ENCODE measurements at regions not wholly inside any gene's neighbourhood (a gene's known extent, or its start where the extent isn't known, plus 50 kb on each side); places are given as distances from the start of the nearest gene placed in this dataset.
"Not testable (repeated sequence)": the region's sequence is repeated elsewhere in the genome, so short reads cannot be mapped to it uniquely, and the experiment has no call there.

GRCh38 chr2:95654897-95655296, 63.1 kb downstream of the TRIM43 start:
- H3K36me3 ChIP-seq (ENCODE audit: control insufficient read depth, insufficient read depth, low read length); H3K9me3 ChIP-seq (ENCODE audit: control insufficient read depth, insufficient read depth, low read depth, low read length); POLR2A ChIA-PET; CTCF ChIA-PET; DNase-seq (ENCODE audit: low read depth, low spot score); in situ Hi-C loops (cut with HindIII; ENCODE audit: low pct_unique_long_range_greater_than_20kb, low sequenced_read_pairs); H3K27me3 ChIP-seq (ENCODE audit: control insufficient read depth, insufficient read depth, low read length); H3K4me3 ChIP-seq (ENCODE audit: low read depth in 2 of 2, low read length in 2 of 2); H3K4me1 ChIP-seq (ENCODE audit: control insufficient read depth, insufficient read depth, low read length); intact Hi-C loops (cut with micrococcal nuclease; ENCODE audit: unreplicated experiment); BruUV-seq (replicated peaks); H3K27ac ChIP-seq (ENCODE audit: low read length): not testable (repeated sequence)
- ATAC-seq, result 0 out of 2 replicates have a peak, but pooled peaks have one; percentile 12

- intact Hi-C loops (cut with micrococcal nuclease; ENCODE audit: unreplicated experiment); H3K4me1 ChIP-seq (ENCODE audit: control insufficient read depth, insufficient read depth, low read length); H3K27me3 ChIP-seq (ENCODE audit: control insufficient read depth, insufficient read depth, low read length); H3K36me3 ChIP-seq (ENCODE audit: control insufficient read depth, insufficient read depth, low read length); DNase-seq (ENCODE audit: low read depth, low spot score); H3K9me3 ChIP-seq (ENCODE audit: control insufficient read depth, insufficient read depth, low read depth, low read length); BruUV-seq (replicated peaks); H3K27ac ChIP-seq (ENCODE audit: low read length); POLR2A ChIA-PET; ATAC-seq; H3K4me3 ChIP-seq (ENCODE audit: low read depth in 2 of 2, low read length in 2 of 2); in situ Hi-C loops (cut with HindIII; ENCODE audit: low pct_unique_long_range_greater_than_20kb, low sequenced_read_pairs): not testable (repeated sequence)
- CTCF ChIA-PET, result interaction anchor here (0.6 kb wide), 1 partner anchor 262 kb away, joined by 3 read pairs; no protein-coding TSS in a partner anchor
Measured at GRCh38 chr2:95656553-95656952, 64.8 kb downstream of the TRIM43 start.

- H3K4me3 ChIP-seq (ENCODE audit: low read depth in 2 of 2, low read length in 2 of 2); intact Hi-C loops (cut with micrococcal nuclease; ENCODE audit: unreplicated experiment); H3K36me3 ChIP-seq (ENCODE audit: control insufficient read depth, insufficient read depth, low read length); in situ Hi-C loops (cut with HindIII; ENCODE audit: low pct_unique_long_range_greater_than_20kb, low sequenced_read_pairs); ATAC-seq; H3K4me1 ChIP-seq (ENCODE audit: control insufficient read depth, insufficient read depth, low read length); H3K9me3 ChIP-seq (ENCODE audit: control insufficient read depth, insufficient read depth, low read depth, low read length); DNase-seq (ENCODE audit: low read depth, low spot score); BruUV-seq (replicated peaks); H3K27ac ChIP-seq (ENCODE audit: low read length); CTCF ChIA-PET; H3K27me3 ChIP-seq (ENCODE audit: control insufficient read depth, insufficient read depth, low read length): not testable (repeated sequence)
- POLR2A ChIA-PET, result interaction anchor here (0.6 kb wide), 1 partner anchor 309 kb away, joined by 6 read pairs; no protein-coding TSS in a partner anchor
Measured at GRCh38 chr2:95657937-95658336, 66.1 kb downstream of the TRIM43 start.

GRCh38 chr2:95660766-95661562, 69.2 kb downstream of the TRIM43 start:
- H3K4me3 ChIP-seq (ENCODE audit: low read depth in 2 of 2, low read length in 2 of 2); BruUV-seq (replicated peaks); H3K27me3 ChIP-seq (ENCODE audit: control insufficient read depth, insufficient read depth, low read length); DNase-seq (ENCODE audit: low read depth, low spot score); intact Hi-C loops (cut with micrococcal nuclease; ENCODE audit: unreplicated experiment); H3K9me3 ChIP-seq (ENCODE audit: control insufficient read depth, insufficient read depth, low read depth, low read length); ATAC-seq; H3K27ac ChIP-seq (ENCODE audit: low read length); H3K4me1 ChIP-seq (ENCODE audit: control insufficient read depth, insufficient read depth, low read length); in situ Hi-C loops (cut with HindIII; ENCODE audit: low pct_unique_long_range_greater_than_20kb, low sequenced_read_pairs); CTCF ChIA-PET; H3K36me3 ChIP-seq (ENCODE audit: control insufficient read depth, insufficient read depth, low read length); POLR2A ChIA-PET: not testable (repeated sequence)

GRCh38 chr2:95663471-95664441, 72.0 kb downstream of the TRIM43 start:
- H3K4me1 ChIP-seq (ENCODE audit: control insufficient read depth, insufficient read depth, low read length); CTCF ChIA-PET; H3K9me3 ChIP-seq (ENCODE audit: control insufficient read depth, insufficient read depth, low read depth, low read length); DNase-seq (ENCODE audit: low read depth, low spot score); POLR2A ChIA-PET; intact Hi-C loops (cut with micrococcal nuclease; ENCODE audit: unreplicated experiment); H3K27ac ChIP-seq (ENCODE audit: low read length); H3K27me3 ChIP-seq (ENCODE audit: control insufficient read depth, insufficient read depth, low read length); ATAC-seq; in situ Hi-C loops (cut with HindIII; ENCODE audit: low pct_unique_long_range_greater_than_20kb, low sequenced_read_pairs); BruUV-seq (replicated peaks); H3K36me3 ChIP-seq (ENCODE audit: control insufficient read depth, insufficient read depth, low read length); H3K4me3 ChIP-seq (ENCODE audit: low read depth in 2 of 2, low read length in 2 of 2): not testable (repeated sequence)

All from Panc1 (cell line).